Germinal center (tissue), 1 donor: ENCODE measurements at regions not wholly inside any gene's neighbourhood (a gene's known extent, or its start where the extent isn't known, plus 50 kb on each side); places are given as distances from the start of the nearest gene placed in this dataset.

Source experiments
- DNase-seq: peaks from one replicate; pipeline ENCODE4 v3.0.0; 2012; ENCODE audit warnings: mixed read lengths, low spot score

GRCh38 chr2:95539290-95539689 lies 52.5 kb upstream of the TRIM43 start:
- DNase-seq: no peak

GRCh38 chr2:95539836-95540235 lies 52.0 kb upstream of the TRIM43 start:
- peak; percentile 12 for DNase-seq
